Neural cell (in vitro differentiated cells): ENCODE measurements at regions not wholly inside any gene's neighbourhood (a gene's known extent, or its start where the extent isn't known, plus 50 kb on each side); places are given as distances from the start of the nearest gene placed in this dataset.

Source experiments
- EP300 ChIP-seq: fragments of 450-650 bp; conservative IDR thresholded peaks from 2 replicates; pipeline ENCODE4 v1.6.1; 2014; ENCODE audit warnings: antibody characterized with exemption, mild to moderate bottlenecking, moderate library complexity; ENCODE audit not compliant: poor library complexity, severe bottlenecking
- EZH2 ChIP-seq: fragments of 200-600, 300-800 bp; shearing (Covaris generic), sonication (generic); IDR thresholded peaks from 2 replicates; pipeline ENCODE4 v1.6.1; 2014; ENCODE audit warnings: antibody characterized with exemption, low read length, borderline replicate concordance, mild to moderate bottlenecking; ENCODE audit not compliant: insufficient read depth, poor library complexity, severe bottlenecking
- MXI1 ChIP-seq: fragments of 450-650 bp; conservative IDR thresholded peaks from 2 replicates; pipeline ENCODE4 v1.6.1; 2014; ENCODE audit warnings: antibody characterized with exemption, mild to moderate bottlenecking; ENCODE audit not compliant: poor library complexity, severe bottlenecking
- RAD21 ChIP-seq: fragments of 450-650 bp; conservative IDR thresholded peaks from 2 replicates; pipeline ENCODE4 v1.6.1; 2014; ENCODE audit warnings: antibody characterized with exemption, mild to moderate bottlenecking, moderate library complexity
- TAF1 ChIP-seq: IDR thresholded peaks from 2 replicates; pipeline ENCODE4 v1.6.1; 2012; ENCODE audit warnings: low read depth
- TF ChIP-seq, protein P1 (sequence below): fragments of 450-650 bp; IDR thresholded peaks from 2 replicates; pipeline ENCODE4 v1.5.1; 2014; ENCODE audit warnings: antibody characterized with exemption, mild to moderate bottlenecking, moderate library complexity; ENCODE audit not compliant: poor library complexity, severe bottlenecking

- TF ChIP-seq, protein P1, sequence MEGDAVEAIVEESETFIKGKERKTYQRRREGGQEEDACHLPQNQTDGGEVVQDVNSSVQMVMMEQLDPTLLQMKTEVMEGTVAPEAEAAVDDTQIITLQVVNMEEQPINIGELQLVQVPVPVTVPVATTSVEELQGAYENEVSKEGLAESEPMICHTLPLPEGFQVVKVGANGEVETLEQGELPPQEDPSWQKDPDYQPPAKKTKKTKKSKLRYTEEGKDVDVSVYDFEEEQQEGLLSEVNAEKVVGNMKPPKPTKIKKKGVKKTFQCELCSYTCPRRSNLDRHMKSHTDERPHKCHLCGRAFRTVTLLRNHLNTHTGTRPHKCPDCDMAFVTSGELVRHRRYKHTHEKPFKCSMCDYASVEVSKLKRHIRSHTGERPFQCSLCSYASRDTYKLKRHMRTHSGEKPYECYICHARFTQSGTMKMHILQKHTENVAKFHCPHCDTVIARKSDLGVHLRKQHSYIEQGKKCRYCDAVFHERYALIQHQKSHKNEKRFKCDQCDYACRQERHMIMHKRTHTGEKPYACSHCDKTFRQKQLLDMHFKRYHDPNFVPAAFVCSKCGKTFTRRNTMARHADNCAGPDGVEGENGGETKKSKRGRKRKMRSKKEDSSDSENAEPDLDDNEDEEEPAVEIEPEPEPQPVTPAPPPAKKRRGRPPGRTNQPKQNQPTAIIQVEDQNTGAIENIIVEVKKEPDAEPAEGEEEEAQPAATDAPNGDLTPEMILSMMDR, result no peak
- TF ChIP-seq TAF1 (no peak), EP300 (no peak), EZH2 (no peak), RAD21 (no peak), MXI1 (no peak)
Observed at GRCh38 chr13:60689076-60689475, 292.1 kb downstream of the TDRD3 start.
